Endothelial cell of hepatic sinusoid (primary cell): ENCODE measurements at regions not wholly inside any gene's neighbourhood (a gene's known extent, or its start where the extent isn't known, plus 50 kb on each side); places are given as distances from the start of the nearest gene placed in this dataset.
"Not testable (repeated sequence)": the region's sequence is repeated elsewhere in the genome, so short reads cannot be mapped to it uniquely, and the experiment has no call there.

ENCODE experiments used
- in situ Hi-C: cut with HindIII; loops from 2 replicates; pipeline ENCODE4 v1.10.0; 2017; ENCODE audit warnings: low sequenced_read_pairs

DNA sequence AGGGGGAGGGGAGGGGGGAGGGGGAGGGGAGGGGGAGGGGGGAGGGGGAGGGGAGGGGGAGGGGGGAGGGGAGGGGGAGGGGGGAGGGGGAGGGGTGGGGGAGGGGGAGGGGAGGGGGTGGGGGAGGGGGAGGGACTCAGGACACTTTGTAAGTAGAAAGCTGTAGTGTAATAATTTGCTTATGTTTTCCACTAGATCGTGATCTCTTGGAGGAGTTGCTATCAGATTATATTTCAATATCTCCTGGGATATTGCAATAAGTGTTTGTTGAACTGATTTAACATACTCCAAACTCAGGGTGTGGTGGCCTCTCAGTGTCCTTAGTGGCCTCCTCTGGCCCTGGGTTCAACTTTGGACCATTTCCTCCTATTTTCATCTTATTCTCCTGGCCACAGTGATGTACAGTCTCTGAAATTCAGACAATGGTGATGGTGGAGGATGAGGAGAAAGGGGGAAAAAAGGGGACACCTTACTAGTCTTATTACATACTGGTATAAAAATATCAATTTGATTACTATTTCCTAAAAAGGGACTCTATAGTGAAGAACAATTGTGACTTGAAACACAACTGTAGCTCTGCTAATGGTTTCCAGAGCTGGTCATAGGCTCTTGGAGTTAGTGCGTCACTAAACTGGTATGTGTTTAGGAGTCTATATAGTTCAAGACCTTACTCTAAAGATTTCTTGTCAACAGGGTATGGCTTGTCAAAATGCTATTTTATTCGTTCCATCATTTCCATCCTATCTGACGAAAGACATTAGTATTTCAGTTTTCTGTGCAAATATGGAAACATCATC is 89.6 kb downstream of the DDX1 start:
- in situ Hi-C loops = no loop called here

DNA sequence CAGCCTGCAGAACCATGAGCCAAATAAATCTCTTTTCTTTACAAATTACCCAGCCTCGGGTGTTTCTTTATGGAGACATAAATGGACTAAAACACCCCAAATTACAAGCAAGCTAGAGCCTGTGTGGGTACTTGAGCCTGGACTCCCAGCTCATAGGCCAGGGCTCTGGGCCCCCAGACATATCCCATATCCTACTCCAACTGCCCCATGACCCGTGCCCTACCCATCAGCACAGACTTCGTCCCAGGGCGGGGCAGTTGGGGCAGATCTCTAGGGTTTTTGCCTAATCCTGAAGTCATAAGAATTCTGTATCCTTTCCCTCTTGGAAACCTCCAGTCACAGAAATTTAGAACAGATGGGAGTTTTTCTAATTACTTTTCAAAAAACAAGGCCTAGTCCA is 90.7 kb downstream of the DDX1 start:
- in situ Hi-C loops = no loop called here

DNA sequence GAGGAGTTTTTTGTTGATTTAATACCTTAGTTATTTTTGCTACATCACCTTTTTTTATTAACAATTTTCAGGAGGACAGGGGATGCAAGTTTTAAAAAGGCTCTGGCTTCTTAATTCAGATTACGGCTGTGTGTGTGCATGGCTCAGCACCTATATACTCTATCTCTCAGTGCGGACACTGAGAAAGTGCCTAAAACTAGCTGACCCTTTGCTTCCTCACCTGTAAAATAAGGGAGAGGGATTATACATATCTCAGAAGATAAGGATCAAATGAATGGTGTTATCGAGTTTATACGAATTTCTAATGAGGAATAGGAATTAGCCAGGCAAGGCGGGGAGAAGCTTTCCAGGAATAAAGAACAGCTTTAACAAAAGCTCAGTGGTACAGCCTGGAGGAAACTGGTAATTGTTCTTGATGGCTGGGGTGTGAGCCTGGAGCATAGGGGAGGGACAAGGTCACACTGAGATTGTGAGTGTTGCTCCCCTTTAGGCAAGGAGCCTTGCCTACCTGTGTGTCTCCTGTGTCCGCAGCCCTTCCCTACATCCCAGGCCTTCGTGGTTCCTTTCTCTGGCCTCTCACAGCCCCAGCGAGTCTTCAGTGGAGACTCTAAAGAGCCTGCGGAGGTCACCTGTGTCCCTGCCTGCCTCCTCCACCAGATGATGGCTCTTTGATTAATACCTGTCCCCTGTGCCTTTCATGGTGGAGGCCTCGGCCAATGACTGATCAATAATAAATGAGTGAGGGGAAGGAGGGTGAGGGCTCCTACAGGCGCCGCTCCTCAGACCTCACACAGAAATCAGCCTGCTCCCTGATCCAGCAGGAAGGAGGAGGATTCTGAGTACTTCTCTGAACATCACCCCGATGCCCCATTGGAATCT is 92.7 kb downstream of the DDX1 start:
- in situ Hi-C loops = no loop called here

DNA sequence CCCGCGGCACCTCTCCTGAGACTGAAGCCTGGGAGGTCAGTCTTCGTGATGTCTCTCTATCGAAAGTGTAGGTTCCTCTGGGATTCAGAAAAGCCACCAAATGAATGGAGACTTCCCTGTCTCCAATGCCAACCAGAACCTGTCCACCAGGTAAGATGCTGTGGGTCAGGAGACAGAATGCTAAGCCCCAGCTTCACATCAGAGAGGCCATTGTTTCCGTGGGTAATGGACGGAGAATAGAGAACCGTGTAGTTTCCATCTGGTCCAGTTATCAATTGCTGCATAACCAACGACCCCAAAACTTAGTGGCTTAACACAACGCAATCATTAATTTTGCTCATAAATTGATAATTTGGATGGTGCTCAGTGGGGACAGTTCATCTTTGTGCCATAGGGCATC is 93.5 kb downstream of the DDX1 start:
- in situ Hi-C loops = no loop called here

DNA sequence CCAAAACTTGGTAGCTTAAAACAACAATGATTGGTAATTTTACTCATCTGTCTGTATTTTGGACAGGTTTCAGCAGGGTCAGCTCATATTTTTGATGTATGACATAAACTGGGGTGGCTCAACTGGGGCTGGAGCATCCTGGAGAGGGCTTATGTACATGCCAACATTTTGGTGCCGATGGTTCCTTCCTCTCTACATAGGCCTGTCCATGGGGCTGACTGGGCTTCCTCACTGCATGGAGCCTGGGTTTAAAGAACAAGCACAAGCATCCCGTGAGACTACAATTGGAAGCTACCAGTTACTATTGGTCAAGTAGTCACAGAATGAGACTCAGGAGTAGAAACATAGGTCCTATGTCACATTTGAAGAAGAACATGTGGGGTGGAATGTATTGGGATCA is 95.0 kb downstream of the DDX1 start:
- in situ Hi-C loops = no loop called here

DNA sequence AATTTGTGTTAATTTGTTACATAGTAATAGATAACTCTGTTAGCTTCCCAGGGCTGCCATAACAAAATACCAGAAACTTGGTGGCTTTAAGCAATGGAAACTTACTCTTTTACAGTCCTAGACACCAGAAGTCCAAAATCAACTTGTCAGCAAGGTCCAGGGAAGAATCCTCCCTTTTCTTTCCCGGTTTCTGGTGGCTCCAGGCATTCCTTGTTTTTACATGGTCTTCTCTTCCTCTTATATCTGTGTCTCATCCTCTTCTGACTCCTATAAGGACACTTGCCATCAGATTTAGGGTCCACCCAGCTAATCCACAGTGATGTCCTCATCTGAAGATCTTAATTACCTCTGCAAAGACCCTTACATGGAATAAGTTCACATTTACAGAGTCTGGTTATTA is 95.6 kb downstream of the DDX1 start:
- in situ Hi-C loops = no loop called here

DNA sequence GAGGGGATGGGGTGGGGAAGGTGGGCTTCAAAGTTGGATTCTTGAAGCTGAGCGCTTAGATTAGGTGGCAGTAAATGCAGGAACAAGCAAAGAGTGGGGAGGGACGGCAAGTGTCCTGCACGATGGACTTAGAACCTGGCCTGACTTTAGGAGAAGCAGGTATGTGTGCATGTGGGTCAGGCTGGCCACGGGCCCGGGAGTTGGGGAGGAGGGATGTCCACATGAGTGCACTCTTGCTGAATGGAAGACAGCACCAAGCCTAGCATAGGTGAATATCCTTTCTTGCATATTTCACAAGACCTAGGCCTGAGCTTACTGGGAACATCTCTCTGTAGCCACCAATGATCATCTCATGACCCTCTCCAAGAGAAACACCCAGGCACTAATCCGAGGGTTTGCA is 96.1 kb downstream of the DDX1 start:
- in situ Hi-C loops = no loop called here

DNA sequence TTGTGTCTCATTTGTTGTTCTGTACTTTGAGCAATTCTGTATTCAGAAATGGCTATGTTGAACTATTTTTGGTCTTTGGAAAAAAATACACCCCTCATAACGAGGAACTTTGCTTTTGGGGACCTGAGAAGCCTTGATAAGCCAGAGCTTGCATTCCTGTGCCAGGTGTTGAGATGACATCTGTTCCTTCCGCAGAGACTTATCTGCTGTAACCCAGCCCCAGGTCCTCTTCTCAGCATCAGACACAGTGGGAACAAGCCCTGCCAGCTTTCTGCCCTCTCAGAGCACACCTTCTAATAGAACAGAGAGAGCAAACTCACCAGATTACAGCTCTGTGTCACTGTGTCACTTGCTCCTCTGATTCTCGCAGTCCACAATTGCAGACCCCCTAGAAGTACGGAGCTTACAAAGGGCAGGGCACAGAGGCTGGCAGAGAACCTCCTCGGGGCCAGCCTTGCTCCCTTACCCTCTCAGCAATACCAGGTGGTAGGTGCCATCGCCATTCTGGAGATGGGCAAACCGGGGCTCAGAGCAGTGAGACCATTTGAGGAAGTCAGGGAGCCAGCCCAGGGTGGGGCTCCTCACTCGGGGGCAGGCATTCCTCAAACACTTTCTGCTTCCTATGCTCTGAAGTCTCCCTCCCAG is 97.4 kb downstream of the DDX1 start:
- in situ Hi-C loops = no loop called here

DNA sequence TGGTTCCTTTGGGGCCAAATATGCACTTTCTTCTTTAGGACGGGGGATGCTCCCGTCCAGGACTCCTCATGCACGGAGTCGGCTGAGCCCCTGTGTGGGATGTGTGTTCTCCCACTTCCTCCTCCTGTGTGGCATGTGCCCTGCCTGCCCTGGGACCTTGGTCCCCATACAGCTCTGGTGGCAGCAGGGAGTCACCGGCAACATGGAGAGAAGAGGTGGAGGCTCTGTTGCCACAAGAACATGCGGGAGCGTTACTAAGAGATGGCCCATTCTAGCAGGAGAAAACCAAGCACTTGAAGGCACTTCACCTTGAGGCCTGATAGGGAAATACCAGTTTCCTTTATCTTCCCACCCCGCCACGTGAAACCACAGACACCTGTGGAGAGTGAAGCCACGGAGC is 98.0 kb downstream of the DDX1 start:
- in situ Hi-C loops = no loop called here

DNA sequence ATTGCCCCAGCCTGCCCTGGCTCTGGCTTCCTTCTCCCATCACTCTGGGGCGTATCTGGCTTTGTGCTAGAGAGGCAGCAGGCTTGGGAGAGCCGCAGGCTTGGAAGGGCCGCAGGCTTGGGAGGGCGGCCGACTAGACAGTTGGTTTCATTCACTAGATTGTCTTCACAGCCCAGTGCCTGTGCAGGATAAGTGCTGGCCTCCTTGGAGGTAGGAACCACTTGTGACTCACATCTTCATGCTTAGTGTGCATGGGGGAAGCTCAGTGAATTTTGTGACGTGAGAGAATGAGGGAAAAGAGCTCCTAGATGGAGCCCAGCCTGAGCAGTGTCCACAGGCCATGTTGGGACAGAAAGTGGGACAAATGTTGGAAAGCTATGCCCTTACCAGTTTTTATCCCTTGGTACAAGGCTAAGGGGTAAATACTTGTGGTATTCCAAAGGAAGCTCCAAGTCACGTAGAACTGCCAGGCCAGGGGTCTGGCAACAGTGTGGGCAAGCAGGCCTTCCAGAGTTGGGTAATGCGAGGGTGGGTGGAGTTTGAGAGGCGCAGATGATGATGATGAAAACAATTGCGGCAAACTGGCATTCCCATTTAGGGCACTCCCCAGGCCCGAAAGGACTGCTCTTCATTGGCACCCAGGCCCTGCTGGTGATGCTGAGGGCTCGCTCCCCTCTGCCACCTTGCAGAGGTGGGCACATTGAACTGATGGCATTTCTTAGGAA is 100.1 kb downstream of the DDX1 start:
- in situ Hi-C loops = no loop called here

DNA sequence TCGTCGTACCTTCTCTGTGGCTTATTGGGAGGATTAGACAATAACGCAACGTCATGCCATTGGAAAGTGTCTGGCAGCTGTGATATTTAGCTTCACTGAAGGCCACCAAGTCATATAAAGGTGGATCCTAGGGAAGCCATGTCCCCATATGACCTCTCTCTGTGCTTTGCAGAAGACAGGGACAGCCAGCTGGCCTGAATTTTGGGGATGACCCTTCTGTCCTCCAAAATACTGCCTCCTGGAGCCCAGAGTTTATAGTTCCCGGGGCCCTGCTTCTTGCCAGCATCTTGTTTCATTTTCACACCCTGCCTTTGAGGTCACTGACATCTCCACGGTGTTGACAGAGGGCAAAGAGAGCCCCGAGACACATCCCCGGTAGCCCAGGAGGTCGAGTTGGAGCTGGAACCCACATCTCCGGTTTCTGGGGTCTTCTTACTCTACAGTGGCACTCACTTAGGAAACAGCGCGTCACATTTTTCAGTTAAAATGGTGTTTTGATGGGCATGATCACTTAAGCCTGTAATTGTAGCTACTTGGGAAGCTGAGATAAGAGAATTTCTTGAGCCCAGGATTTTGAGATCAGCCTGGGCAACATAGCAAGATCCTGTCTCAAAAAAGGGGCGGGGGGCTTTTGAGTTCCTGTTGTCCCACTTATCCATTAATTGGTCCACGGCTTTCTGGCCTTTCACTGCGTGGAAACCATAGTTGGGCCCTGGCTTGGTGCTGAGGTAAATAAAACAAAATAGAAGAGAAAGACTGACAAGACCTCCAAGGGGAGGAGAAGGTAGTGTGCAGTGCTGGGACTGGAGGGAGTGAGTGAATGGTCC is 101.1 kb downstream of the DDX1 start:
- in situ Hi-C loops = no loop called here

DNA sequence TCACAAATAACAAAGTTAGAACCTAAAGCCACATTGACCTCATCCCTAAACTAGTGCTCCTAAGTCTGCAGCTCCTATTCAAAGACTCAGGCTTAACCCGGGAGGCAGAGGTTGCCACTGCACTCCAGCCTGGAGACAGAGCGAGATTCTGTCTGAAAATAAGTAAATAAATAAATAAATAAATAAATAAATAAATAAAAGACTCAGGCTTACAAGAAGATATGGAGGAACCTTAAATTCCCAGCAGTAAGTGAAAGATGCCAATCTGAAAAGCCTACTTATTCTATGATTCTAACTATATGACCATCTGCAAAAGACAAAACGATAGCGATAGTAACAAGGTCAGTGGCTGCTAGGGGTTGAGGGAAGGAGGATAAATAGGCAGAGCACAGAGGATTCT is 101.7 kb downstream of the DDX1 start:
- in situ Hi-C loops = no loop called here

DNA sequence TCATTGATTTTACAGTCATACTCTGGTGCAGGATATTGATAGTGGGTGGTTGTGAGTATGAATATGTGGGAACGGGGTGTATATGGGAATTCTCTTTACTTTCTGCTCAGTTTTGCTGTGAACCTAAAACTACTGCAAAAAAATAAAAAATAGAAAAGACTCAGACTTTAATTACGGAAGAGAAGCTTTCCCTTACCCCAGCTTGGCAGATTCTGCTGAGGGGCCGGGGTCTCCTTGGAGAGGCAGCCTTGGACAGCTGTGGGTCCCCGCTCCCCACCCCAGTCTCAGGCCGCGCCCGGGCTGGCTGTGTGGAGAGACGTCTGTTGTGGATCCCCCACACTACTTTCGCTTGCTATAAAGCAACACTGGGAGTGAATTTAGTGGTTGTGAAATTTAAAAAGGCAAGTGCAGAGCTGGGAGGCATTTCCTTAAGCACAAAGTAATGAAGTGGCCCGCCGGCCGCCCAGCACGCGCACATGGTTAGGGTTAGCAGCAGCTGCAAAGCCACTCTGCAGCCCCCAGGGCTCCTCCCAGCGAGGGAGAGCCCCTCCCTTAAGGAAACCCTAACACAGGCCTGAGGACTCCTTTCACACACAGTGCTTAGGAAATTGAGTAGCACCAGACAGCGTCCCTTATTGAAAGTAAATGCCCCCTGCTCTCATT is 102.4 kb downstream of the DDX1 start:
- in situ Hi-C loops = no loop called here

DNA sequence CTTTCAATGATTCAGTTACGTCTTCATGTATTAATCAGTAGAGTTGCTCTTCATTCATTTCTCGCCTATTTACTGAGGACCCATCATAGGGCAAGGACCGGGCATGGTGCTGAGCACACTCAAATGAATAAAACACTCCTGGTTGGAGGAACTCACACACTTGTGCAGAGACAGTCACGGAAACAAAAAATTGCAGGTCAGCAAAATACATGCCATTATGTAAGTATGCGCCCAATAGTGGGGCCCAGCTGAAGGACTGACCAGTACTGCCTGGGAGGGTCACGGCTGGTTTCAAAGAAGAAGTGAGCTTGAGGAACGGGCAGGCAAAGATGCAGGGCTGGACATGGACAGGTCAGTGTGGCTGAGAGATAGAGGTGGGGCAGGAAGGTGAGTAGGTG is 102.9 kb downstream of the DDX1 start:
- in situ Hi-C loops = no loop called here

DNA sequence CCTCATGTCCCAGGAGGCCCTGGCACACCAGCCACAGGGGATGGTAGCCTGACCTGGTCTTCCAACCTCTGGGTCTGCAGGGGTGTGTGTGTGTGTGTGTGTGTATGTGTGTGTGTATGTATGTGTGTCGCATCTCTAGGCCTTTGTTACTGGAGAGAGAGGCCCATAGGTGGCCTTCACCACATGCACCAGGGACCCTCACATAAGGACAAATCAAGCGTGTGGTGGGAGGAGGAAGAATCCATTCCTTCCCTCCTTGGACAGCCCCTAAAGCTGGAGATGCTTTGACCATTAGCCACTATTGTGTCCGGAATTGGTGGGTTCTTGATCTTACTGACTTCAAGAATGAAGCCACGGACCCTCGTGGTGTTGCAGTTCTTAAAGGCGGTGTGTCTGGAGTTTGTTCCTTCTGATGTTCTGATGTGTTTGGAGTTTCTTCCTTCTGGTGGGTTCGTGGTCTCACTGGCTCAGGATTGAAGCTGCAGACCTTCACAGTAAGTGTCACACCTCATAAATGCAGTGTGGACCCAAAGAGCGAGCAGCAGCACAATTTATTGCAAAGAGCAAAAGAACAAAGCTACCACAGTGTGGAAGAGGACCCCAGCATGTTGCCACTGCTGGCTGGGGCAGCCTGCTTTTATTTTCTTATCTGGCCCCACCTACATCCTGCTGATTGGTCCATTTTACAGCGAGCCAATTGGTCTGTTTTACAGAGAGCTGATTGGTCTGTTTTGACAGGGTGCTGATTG is 104.1 kb downstream of the DDX1 start:
- in situ Hi-C loops = no loop called here

DNA sequence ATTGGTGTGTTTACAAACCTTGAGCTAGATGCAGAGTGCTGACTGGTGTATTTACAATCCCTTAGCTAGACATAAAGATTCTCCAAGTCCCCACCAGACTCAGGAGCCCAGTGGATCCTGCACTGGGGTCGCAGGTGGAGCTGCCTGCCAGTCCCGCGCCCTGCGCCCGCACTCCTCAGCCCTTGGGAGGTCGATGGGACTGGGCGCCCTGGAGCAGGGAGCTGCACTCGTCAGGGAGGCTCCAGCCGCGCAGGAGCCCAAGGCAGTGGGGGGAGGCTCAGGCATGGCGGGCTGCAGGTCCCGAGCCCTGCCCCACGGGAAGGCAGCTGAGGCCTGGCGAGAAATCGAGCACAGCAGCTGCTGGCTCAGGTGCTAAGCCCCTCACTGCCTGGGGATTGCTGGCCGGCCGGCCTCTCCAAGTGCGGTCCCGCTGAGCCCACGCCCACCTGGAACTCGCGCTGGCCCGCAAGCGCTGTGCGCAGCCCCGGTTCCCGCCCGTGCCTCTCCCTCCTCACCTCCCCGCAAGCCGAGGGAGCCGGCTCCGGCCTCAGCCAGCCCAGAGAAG is 105.0 kb downstream of the DDX1 start:
- in situ Hi-C loops = not testable (repeated sequence)

DNA sequence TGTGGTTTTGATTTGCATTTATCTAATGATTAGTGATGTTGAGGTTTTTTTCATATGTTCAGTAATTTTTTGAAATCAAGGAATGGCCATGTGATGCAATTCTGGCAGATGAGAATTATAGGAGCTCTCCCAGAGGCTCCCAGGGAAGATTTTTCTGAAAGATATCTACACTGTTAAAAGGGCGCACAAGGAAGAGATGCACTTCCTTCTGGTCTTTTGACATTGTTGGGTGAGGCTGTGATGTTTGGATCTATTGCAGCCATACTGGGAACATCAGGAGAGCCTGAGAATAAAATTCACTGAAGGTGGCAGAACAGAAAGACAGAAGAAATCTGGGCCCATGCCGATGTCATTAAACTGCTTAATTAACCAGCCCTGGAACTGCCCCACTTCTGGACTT is 108.5 kb downstream of the DDX1 start:
- in situ Hi-C loops = no loop called here

DNA sequence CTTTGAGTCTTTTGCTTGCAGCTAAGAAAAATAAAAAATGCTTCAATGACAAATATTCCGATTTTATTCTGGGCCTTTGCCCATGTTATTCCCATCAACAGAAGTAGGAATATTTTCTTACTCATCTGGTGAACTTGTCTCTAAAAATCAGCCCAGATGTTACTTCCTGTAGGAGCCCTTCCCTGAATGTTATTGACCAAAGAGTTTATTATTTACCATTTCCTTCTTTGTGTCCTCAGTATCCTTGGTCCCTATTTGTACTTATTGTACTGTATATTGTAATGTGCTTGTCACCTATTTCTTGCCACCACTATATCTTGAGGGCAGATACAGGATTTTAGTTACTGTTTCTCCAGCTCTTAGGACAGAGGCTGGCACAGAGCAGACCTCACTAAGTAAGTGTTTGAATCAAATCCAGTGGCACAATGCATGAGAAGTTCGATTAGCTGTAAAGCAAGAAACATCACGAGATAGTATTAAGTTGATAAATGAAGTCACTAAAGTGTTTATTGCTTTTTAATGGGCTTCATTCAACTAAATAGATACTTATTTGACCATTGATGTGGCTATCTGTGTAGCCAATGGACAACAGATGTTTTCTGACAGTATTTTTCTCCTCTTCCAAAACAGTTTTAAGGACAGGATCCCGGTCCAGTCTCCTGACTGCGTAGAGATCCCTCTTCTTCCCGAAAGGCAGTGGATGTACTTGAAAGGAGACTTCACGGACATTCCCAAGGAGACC is 109.1 kb downstream of the DDX1 start:
- in situ Hi-C loops = no loop called here
